ENCODE measurements at regions not wholly inside any gene's neighbourhood (a gene's known extent, or its start where the extent isn't known, plus 50 kb on each side); places are given as distances from the start of the nearest gene placed in this dataset.

DNA sequence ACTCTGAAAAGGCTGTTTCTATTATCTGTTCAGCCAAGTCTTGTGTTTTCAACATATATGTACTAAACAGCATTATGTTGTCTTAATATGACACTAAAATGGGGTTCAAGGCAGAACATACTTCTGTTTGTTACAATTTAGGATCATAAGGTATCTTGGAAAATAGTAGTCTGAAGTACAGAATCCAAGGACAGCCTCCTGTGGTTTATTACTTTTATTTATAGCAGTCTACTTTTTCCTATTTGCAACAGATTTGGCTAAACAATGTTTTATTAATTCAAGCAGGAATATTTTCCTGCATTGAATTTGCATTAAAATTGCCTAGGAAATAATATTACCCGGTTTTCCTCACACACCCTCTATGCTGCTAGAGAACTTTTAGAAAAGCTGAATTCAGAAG, 67.7 kb downstream of the PLEKHG1 start:
- TF ChIP-seq POLR2AphosphoS5 (IDR thresholded peaks at IDR 0.05; ENCODE audit: low read depth) (no peak), EZH2 (IDR thresholded peaks at IDR 0.05; ENCODE audit: low read depth, unreplicated experiment) (no peak), EZH2phosphoT487 (IDR thresholded peaks at IDR 0.05; ENCODE audit: unreplicated experiment) (no peak)
- TF ChIP-seq, protein P1, sequence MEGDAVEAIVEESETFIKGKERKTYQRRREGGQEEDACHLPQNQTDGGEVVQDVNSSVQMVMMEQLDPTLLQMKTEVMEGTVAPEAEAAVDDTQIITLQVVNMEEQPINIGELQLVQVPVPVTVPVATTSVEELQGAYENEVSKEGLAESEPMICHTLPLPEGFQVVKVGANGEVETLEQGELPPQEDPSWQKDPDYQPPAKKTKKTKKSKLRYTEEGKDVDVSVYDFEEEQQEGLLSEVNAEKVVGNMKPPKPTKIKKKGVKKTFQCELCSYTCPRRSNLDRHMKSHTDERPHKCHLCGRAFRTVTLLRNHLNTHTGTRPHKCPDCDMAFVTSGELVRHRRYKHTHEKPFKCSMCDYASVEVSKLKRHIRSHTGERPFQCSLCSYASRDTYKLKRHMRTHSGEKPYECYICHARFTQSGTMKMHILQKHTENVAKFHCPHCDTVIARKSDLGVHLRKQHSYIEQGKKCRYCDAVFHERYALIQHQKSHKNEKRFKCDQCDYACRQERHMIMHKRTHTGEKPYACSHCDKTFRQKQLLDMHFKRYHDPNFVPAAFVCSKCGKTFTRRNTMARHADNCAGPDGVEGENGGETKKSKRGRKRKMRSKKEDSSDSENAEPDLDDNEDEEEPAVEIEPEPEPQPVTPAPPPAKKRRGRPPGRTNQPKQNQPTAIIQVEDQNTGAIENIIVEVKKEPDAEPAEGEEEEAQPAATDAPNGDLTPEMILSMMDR (conservative IDR thresholded peaks at IDR 0.05; ENCODE audit: low read depth in 2 of 2) = no peak
- TF ChIP-seq, protein P2, sequence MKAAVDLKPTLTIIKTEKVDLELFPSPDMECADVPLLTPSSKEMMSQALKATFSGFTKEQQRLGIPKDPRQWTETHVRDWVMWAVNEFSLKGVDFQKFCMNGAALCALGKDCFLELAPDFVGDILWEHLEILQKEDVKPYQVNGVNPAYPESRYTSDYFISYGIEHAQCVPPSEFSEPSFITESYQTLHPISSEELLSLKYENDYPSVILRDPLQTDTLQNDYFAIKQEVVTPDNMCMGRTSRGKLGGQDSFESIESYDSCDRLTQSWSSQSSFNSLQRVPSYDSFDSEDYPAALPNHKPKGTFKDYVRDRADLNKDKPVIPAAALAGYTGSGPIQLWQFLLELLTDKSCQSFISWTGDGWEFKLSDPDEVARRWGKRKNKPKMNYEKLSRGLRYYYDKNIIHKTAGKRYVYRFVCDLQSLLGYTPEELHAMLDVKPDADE (IDR thresholded peaks at IDR 0.05) = no peak
- TF ChIP-seq, protein P3, sequence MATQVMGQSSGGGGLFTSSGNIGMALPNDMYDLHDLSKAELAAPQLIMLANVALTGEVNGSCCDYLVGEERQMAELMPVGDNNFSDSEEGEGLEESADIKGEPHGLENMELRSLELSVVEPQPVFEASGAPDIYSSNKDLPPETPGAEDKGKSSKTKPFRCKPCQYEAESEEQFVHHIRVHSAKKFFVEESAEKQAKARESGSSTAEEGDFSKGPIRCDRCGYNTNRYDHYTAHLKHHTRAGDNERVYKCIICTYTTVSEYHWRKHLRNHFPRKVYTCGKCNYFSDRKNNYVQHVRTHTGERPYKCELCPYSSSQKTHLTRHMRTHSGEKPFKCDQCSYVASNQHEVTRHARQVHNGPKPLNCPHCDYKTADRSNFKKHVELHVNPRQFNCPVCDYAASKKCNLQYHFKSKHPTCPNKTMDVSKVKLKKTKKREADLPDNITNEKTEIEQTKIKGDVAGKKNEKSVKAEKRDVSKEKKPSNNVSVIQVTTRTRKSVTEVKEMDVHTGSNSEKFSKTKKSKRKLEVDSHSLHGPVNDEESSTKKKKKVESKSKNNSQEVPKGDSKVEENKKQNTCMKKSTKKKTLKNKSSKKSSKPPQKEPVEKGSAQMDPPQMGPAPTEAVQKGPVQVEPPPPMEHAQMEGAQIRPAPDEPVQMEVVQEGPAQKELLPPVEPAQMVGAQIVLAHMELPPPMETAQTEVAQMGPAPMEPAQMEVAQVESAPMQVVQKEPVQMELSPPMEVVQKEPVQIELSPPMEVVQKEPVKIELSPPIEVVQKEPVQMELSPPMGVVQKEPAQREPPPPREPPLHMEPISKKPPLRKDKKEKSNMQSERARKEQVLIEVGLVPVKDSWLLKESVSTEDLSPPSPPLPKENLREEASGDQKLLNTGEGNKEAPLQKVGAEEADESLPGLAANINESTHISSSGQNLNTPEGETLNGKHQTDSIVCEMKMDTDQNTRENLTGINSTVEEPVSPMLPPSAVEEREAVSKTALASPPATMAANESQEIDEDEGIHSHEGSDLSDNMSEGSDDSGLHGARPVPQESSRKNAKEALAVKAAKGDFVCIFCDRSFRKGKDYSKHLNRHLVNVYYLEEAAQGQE (IDR thresholded peaks at IDR 0.05; ENCODE audit: unreplicated experiment) = no peak
